ENCODE measurements at regions not wholly inside any gene's neighbourhood (a gene's known extent, or its start where the extent isn't known, plus 50 kb on each side); places are given as distances from the start of the nearest gene placed in this dataset.

GRCh38 chr10:88057720-88058119 lies 194.3 kb downstream of the PTEN start:
- TF ChIP-seq TAF1 (IDR thresholded peaks at IDR 0.05; ENCODE audit: low read depth, low read length) (no peak), POU2F2 (IDR thresholded peaks at IDR 0.05; ENCODE audit: low read depth, low read length) (no peak), POLR2A (IDR thresholded peaks at IDR 0.05; ENCODE audit: low read depth, low read length) (no peak), PAX5 (IDR thresholded peaks at IDR 0.05; ENCODE audit: insufficient read depth, low read length, severe bottlenecking) (no peak), POLR2AphosphoS5 (IDR thresholded peaks at IDR 0.05; ENCODE audit: low read depth, low read length) (no peak), SPI1 (IDR thresholded peaks at IDR 0.05; ENCODE audit: low read depth, low read length) (no peak)
- FAIRE-seq (no peak), DNase-seq (ENCODE audit: insufficient read length, low spot score) (no peak)

GRCh38 chr10:88058750-88059149 lies 195.3 kb downstream of the PTEN start:
- DNase-seq (ENCODE audit: insufficient read length, low spot score), result no peak
- TF ChIP-seq POLR2AphosphoS5 (IDR thresholded peaks at IDR 0.05; ENCODE audit: low read depth, low read length), result no peak
- no peak for TF ChIP-seq SPI1 (IDR thresholded peaks at IDR 0.05; ENCODE audit: low read depth, low read length)
- TF ChIP-seq POU2F2 (IDR thresholded peaks at IDR 0.05; ENCODE audit: low read depth, low read length), result no peak
- no peak for TF ChIP-seq POLR2A (IDR thresholded peaks at IDR 0.05; ENCODE audit: low read depth, low read length)
- no peak for TF ChIP-seq TAF1 (IDR thresholded peaks at IDR 0.05; ENCODE audit: low read depth, low read length)
- no peak for TF ChIP-seq PAX5 (IDR thresholded peaks at IDR 0.05; ENCODE audit: insufficient read depth, low read length, severe bottlenecking)
- no peak for FAIRE-seq

- no peak for DNase-seq (ENCODE audit: insufficient read length, low spot score)
- no peak for FAIRE-seq
- TF ChIP-seq PAX5 (IDR thresholded peaks at IDR 0.05; ENCODE audit: insufficient read depth, low read length, severe bottlenecking), result no peak
Measured at GRCh38 chr10:88059190-88059589, 195.8 kb downstream of the PTEN start.

GRCh38 chr10:88060762-88061161 lies 197.3 kb downstream of the PTEN start:
- DNase-seq (ENCODE audit: insufficient read length, low spot score) (no peak), FAIRE-seq (peak; percentile 87)
- TF ChIP-seq POU2F2 (IDR thresholded peaks at IDR 0.05; ENCODE audit: low read depth, low read length) (no peak), POLR2A (IDR thresholded peaks at IDR 0.05; ENCODE audit: low read depth, low read length) (no peak), SPI1 (IDR thresholded peaks at IDR 0.05; ENCODE audit: low read depth, low read length) (no peak), PAX5 (IDR thresholded peaks at IDR 0.05; ENCODE audit: insufficient read depth, low read length, severe bottlenecking) (no peak), TAF1 (IDR thresholded peaks at IDR 0.05; ENCODE audit: low read depth, low read length) (no peak), POLR2AphosphoS5 (IDR thresholded peaks at IDR 0.05; ENCODE audit: low read depth, low read length) (no peak)

GRCh38 chr10:88062385-88062784 lies 199.0 kb downstream of the PTEN start:
- DNase-seq (ENCODE audit: insufficient read length, low spot score) (no peak), FAIRE-seq (peak; percentile 90)
- TF ChIP-seq POU2F2 (IDR thresholded peaks at IDR 0.05; ENCODE audit: low read depth, low read length), result no peak
- no peak for TF ChIP-seq POLR2A (IDR thresholded peaks at IDR 0.05; ENCODE audit: low read depth, low read length)
- TF ChIP-seq PAX5 (IDR thresholded peaks at IDR 0.05; ENCODE audit: insufficient read depth, low read length, severe bottlenecking), result no peak
- TF ChIP-seq POLR2AphosphoS5 (IDR thresholded peaks at IDR 0.05; ENCODE audit: low read depth, low read length), result no peak
- no peak for TF ChIP-seq SPI1 (IDR thresholded peaks at IDR 0.05; ENCODE audit: low read depth, low read length)
- TF ChIP-seq TAF1 (IDR thresholded peaks at IDR 0.05; ENCODE audit: low read depth, low read length), result no peak

GRCh38 chr10:88062798-88063472 lies 199.5 kb downstream of the PTEN start:
- no peak for DNase-seq (ENCODE audit: insufficient read length, low spot score)
- TF ChIP-seq POLR2A (IDR thresholded peaks at IDR 0.05; ENCODE audit: low read depth, low read length) (no peak), POU2F2 (IDR thresholded peaks at IDR 0.05; ENCODE audit: low read depth, low read length) (no peak), PAX5 (IDR thresholded peaks at IDR 0.05; ENCODE audit: insufficient read depth, low read length, severe bottlenecking) (no peak), POLR2AphosphoS5 (IDR thresholded peaks at IDR 0.05; ENCODE audit: low read depth, low read length) (no peak), SPI1 (IDR thresholded peaks at IDR 0.05; ENCODE audit: low read depth, low read length) (no peak), TAF1 (IDR thresholded peaks at IDR 0.05; ENCODE audit: low read depth, low read length) (no peak)
- no peak for FAIRE-seq

GRCh38 chr10:88063861-88064557 lies 200.6 kb downstream of the PTEN start:
- FAIRE-seq (peak; percentile 82), DNase-seq (ENCODE audit: insufficient read length, low spot score) (no peak)
- no peak for TF ChIP-seq POU2F2 (IDR thresholded peaks at IDR 0.05; ENCODE audit: low read depth, low read length)
- no peak for TF ChIP-seq SPI1 (IDR thresholded peaks at IDR 0.05; ENCODE audit: low read depth, low read length)
- no peak for TF ChIP-seq POLR2A (IDR thresholded peaks at IDR 0.05; ENCODE audit: low read depth, low read length)
- TF ChIP-seq POLR2AphosphoS5 (IDR thresholded peaks at IDR 0.05; ENCODE audit: low read depth, low read length), result no peak
- TF ChIP-seq TAF1 (IDR thresholded peaks at IDR 0.05; ENCODE audit: low read depth, low read length), result no peak
- TF ChIP-seq PAX5 (IDR thresholded peaks at IDR 0.05; ENCODE audit: insufficient read depth, low read length, severe bottlenecking), result no peak

GRCh38 chr10:88064608-88065382 lies 201.4 kb downstream of the PTEN start:
- DNase-seq (ENCODE audit: insufficient read length, low spot score) (no peak), FAIRE-seq (peak; percentile 99)
- TF ChIP-seq POU2F2 (IDR thresholded peaks at IDR 0.05; ENCODE audit: low read depth, low read length), result peak; percentile 54
- TF ChIP-seq POLR2AphosphoS5 (IDR thresholded peaks at IDR 0.05; ENCODE audit: low read depth, low read length), result no peak
- peak; percentile 86 for TF ChIP-seq SPI1 (IDR thresholded peaks at IDR 0.05; ENCODE audit: low read depth, low read length)
- no peak for TF ChIP-seq PAX5 (IDR thresholded peaks at IDR 0.05; ENCODE audit: insufficient read depth, low read length, severe bottlenecking)

GRCh38 chr10:88065383-88066049 lies 202.1 kb downstream of the PTEN start:
- TF ChIP-seq SPI1 (IDR thresholded peaks at IDR 0.05; ENCODE audit: low read depth, low read length) (peak; percentile 82), POLR2A (IDR thresholded peaks at IDR 0.05; ENCODE audit: low read depth, low read length) (no peak; the same call in 1 of the 2 replicates)
- FAIRE-seq (peak; percentile 92), DNase-seq (ENCODE audit: insufficient read length, low spot score) (no peak)

All from GM12891 (cell line).